Smooth muscle cell (in vitro differentiated cells): ENCODE measurements at regions not wholly inside any gene's neighbourhood (a gene's known extent, or its start where the extent isn't known, plus 50 kb on each side); places are given as distances from the start of the nearest gene placed in this dataset.

ENCODE experiments used
- DNase-seq: peaks from one replicate; lab custom pipeline; 2025; ENCODE audit not compliant: unreplicated experiment; lab: John Stamatoyannopoulos, UW
- H2AFZ ChIP-seq: fragments of 200-600 bp; sonication (generic); 2 replicates; pipeline ENCODE4 v1.6.0; 2016; ENCODE audit warnings: antibody characterized with exemption, low read depth, mild to moderate bottlenecking
- H3F3A ChIP-seq: fragments of 200-600 bp; sonication (generic); 2 replicates; pipeline ENCODE4 v1.6.0; 2017; ENCODE audit warnings: antibody characterized with exemption, low read depth
- H3K27ac ChIP-seq: fragments of 200-600 bp; sonication (generic); 2 replicates; pipeline ENCODE4 v1.5.1; 2016; ENCODE audit warnings: low read depth, mild to moderate bottlenecking
- H3K27me3 ChIP-seq: fragments of 200-600 bp; sonication (generic); 2 replicates; pipeline ENCODE4 v1.6.1; 2016; ENCODE audit warnings: low read depth, mild to moderate bottlenecking
- H3K36me3 ChIP-seq: fragments of 200-600 bp; sonication (generic); 2 replicates; pipeline ENCODE4 v1.5.1; 2016; ENCODE audit warnings: low read depth
- H3K4me1 ChIP-seq: fragments of 200-600 bp; sonication (generic); 2 replicates; pipeline ENCODE4 v1.5.1; 2016; ENCODE audit warnings: low read depth
- H3K4me2 ChIP-seq: fragments of 200-600 bp; sonication (generic); 2 replicates; pipeline ENCODE4 v1.6.0; 2016; ENCODE audit warnings: mild to moderate bottlenecking
- H3K4me3 ChIP-seq: fragments of 200-600 bp; sonication (generic); 2 replicates; pipeline ENCODE4 v1.5.1; 2016; ENCODE audit warnings: mild to moderate bottlenecking
- H3K79me2 ChIP-seq: fragments of 200-600 bp; sonication (generic); 2 replicates; pipeline ENCODE4 v1.6.0; 2016; ENCODE audit warnings: low read depth, mild to moderate bottlenecking
- H3K9ac ChIP-seq: fragments of 200-600 bp; sonication (generic); 2 replicates; pipeline ENCODE4 v1.6.0; 2016; ENCODE audit warnings: low read depth
- H3K9me3 ChIP-seq: fragments of 200-600 bp; sonication (generic); replicated peaks from 2 replicates; pipeline ENCODE4 v1.5.1; 2016; ENCODE audit warnings: low read depth
- H4K20me1 ChIP-seq: fragments of 200-600 bp; sonication (generic); 2 replicates; pipeline ENCODE4 v1.6.0; 2016; ENCODE audit warnings: low read depth
- CTCF ChIP-seq: fragments of 200-600 bp; sonication (generic); IDR thresholded peaks from 2 replicates; pipeline ENCODE4 v1.5.1; 2017; ENCODE audit warnings: borderline replicate concordance, mild to moderate bottlenecking, antibody characterized with exemption; ENCODE audit not compliant: insufficient read depth, poor library complexity, severe bottlenecking
- WGBS: methylation state at CpG from one replicate; pipeline ENCODE4 v1.1.7; 2016; ENCODE audit warnings: low lambda C conversion rate; 5-methylcytosine and 5-hydroxymethylcytosine counted together

DNA sequence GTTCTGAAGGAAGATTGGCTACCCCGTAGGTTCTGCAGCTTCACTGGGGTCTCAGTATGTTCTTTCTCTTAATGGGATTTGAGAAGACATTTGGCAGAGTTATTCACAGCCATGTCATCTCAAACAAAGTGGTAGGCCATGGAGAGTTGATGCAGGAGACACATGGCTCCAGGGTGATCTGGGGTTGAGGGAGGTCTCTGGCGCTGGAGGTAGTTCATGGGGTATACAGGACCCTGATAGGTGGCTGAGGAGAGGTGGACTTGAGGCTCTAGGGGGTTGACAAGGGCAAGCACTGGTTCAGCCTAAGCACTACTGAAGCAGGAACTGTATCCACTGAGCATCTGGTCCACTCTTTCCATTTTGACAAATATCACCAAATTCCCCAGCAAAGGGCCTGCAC is 100.4 kb downstream of the C1orf94 start:
- Histone ChIP-seq H3K4me2 (no peak overlapping the region), H3K27ac (no peak overlapping the region), H3F3A (no peaks in the 10 kb centered on the region), H3K9me3 (no peaks in the 10 kb centered on the region), H3K4me1 (no peaks in the 10 kb centered on the region), H4K20me1 (no peaks in the 10 kb centered on the region), H3K27me3 (no peaks in the 10 kb centered on the region), H2AFZ (no peak overlapping the region), H3K9ac (no peak overlapping the region), H3K4me3 (no peak overlapping the region), H3K79me2 (no peaks in the 10 kb centered on the region), H3K36me3 (no peaks in the 10 kb centered on the region)
- 81% methylated on average over 2 of the region's 2 CpGs for WGBS
- no peak for TF ChIP-seq CTCF
- DNase-seq: no peak

DNA sequence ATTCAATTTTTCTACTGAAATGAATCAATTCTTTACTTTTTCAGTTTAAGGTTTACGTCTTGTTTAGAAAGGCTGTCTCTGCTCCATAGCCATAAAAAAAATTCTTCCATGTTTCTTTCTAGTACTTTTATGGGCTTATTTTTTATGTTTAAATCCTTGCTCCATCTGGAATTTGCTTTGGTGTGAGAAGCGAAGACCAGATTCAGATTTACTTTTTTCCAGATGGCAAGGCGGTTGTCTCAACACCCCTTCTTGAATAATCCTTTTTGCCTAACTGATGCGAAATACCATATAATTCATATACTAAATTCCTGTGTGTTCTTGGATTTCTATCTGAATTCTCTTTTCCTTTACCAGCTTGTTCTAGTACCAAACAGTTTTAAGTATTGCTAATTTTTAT is 101.5 kb downstream of the C1orf94 start:
- Histone ChIP-seq H3F3A (no peaks in the 10 kb centered on the region), H3K4me3 (no peak overlapping the region), H3K4me1 (no peaks in the 10 kb centered on the region), H3K79me2 (no peaks in the 10 kb centered on the region), H3K4me2 (no peak overlapping the region), H3K36me3 (no peaks in the 10 kb centered on the region), H2AFZ (no peak overlapping the region), H3K27me3 (no peaks in the 10 kb centered on the region), H3K9me3 (no peaks in the 10 kb centered on the region), H3K27ac (no peak overlapping the region), H3K9ac (no peak overlapping the region), H4K20me1 (no peaks in the 10 kb centered on the region)
- no peak for DNase-seq
- TF ChIP-seq CTCF: no peak
- whole genome bisulfite sequencing: 86% methylated on average over 4 of the region's 4 CpGs

GRCh38 chr1:34279971-34280370 is 103.3 kb downstream of the C1orf94 start:
- 94% methylated on average over 1 of the region's 1 CpG for WGBS
- H3K79me2 ChIP-seq: no peaks in the 10 kb centered on the region
- no peak for DNase-seq
- H3K9me3 ChIP-seq: no peaks in the 10 kb centered on the region
- no peak overlapping the region for H3K9ac ChIP-seq
- H3K36me3 ChIP-seq: no peaks in the 10 kb centered on the region
- no peak overlapping the region for H3K4me2 ChIP-seq
- no peaks in the 10 kb centered on the region for H3F3A ChIP-seq
- TF ChIP-seq CTCF: no peak
- H3K27me3 ChIP-seq: no peaks in the 10 kb centered on the region
- H3K4me1 ChIP-seq: no peaks in the 10 kb centered on the region
- H3K27ac ChIP-seq: no peak overlapping the region
- H2AFZ ChIP-seq: no peak overlapping the region
- no peaks in the 10 kb centered on the region for H4K20me1 ChIP-seq
- H3K4me3 ChIP-seq: no peak overlapping the region

GRCh38 chr1:34280509-34280908 is 103.8 kb downstream of the C1orf94 start:
- Histone ChIP-seq H3K79me2 (no peaks in the 10 kb centered on the region), H3K9me3 (no peaks in the 10 kb centered on the region), H3K4me1 (no peaks in the 10 kb centered on the region), H3K9ac (no peak overlapping the region), H3F3A (no peaks in the 10 kb centered on the region), H3K27ac (no peak overlapping the region), H3K4me2 (no peak overlapping the region), H3K4me3 (no peak overlapping the region), H3K36me3 (no peaks in the 10 kb centered on the region), H4K20me1 (no peaks in the 10 kb centered on the region), H2AFZ (no peak overlapping the region), H3K27me3 (no peaks in the 10 kb centered on the region)
- DNase-seq: no peak
- WGBS: 87% methylated on average over 4 of the region's 4 CpGs
- no peak for TF ChIP-seq CTCF
